ENCODE measurements at regions not wholly inside any gene's neighbourhood (a gene's known extent, or its start where the extent isn't known, plus 50 kb on each side); places are given as distances from the start of the nearest gene placed in this dataset.

DNA sequence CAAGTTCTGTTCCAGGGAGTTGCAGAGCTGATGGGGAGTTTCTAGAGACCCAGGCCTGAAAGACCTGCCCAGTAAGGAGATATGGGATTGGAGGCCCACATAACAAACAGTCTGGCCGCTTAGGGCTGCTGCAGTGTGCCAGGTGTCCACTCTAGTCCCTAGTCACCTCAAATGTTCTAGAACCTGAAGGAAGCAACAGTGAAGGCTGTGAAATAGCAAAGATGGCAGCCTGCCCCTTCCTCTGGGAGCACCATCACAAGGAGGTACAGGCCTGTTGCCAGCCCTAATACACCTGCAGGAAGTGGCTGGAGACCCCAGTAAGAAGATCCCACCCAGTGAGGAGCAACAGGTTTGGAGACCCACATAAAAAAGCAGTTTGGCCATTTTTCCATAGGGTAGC, 783.8 kb upstream of the EDIL3 start:
- 82% methylated on average over 1 of the region's 1 CpG; no CpG with 5 or more reads in 1 of the 2 experiments for WGBS, 2 experiments (ENCODE audit: insufficient coverage in 1 of 2, insufficient read length in 1 of 2)
- Mint-ChIP-seq H3K4me3 (no peak overlapping the region), H3K4me1 (peaks cover 7% of the 10 kb centered on the region)

DNA sequence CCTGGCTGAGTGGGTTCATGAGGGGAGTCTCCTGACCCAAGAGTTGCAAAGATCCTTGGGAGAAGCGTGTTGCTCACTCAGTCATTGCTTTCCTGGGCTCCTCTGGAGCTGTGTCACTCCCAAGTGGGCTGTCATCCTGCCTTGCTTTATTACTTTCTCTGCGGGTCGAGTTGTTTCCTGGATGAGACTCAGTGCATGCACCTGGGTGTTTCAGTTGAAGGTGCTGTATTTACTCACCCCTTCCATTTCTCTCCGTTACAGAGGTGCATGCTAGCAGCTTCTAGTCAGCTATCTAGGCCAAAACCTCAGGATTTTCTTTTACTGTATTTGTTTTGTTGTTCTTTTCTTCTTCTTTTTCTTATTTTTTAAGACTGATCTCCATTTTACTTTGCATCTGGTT, 785.5 kb upstream of the EDIL3 start:
- Mint-ChIP-seq H3K27ac (no peak overlapping the region), H3K27me3 (ENCODE audit: insufficient read depth) (no peaks in the 10 kb centered on the region), H3K4me3 (no peak overlapping the region), H3K4me1 (peaks cover 7% of the 10 kb centered on the region), H3K36me3 (ENCODE audit: low read depth) (no peaks in the 10 kb centered on the region), H3K9me3 (peaks cover 3% of the 10 kb centered on the region)
- no peaks in the 10 kb centered on the region for H3K36me3 ChIP-seq (ENCODE audit: control insufficient read depth, insufficient read depth, low read length)
- no peaks in the 10 kb centered on the region for H3K4me1 ChIP-seq (ENCODE audit: control insufficient read depth, insufficient read depth, low read length)
- no peak overlapping the region for H3K9ac ChIP-seq (ENCODE audit: extremely low read depth, low read length, poor library complexity, severe bottlenecking)
- TF ChIP-seq, protein P1, sequence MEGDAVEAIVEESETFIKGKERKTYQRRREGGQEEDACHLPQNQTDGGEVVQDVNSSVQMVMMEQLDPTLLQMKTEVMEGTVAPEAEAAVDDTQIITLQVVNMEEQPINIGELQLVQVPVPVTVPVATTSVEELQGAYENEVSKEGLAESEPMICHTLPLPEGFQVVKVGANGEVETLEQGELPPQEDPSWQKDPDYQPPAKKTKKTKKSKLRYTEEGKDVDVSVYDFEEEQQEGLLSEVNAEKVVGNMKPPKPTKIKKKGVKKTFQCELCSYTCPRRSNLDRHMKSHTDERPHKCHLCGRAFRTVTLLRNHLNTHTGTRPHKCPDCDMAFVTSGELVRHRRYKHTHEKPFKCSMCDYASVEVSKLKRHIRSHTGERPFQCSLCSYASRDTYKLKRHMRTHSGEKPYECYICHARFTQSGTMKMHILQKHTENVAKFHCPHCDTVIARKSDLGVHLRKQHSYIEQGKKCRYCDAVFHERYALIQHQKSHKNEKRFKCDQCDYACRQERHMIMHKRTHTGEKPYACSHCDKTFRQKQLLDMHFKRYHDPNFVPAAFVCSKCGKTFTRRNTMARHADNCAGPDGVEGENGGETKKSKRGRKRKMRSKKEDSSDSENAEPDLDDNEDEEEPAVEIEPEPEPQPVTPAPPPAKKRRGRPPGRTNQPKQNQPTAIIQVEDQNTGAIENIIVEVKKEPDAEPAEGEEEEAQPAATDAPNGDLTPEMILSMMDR (conservative IDR thresholded peaks at IDR 0.05): no peak
- no peak overlapping the region for H3K4me3 ChIP-seq (ENCODE audit: low read length)
- H3K27me3 ChIP-seq (ENCODE audit: control insufficient read depth, insufficient read depth, low read length, poor library complexity, severe bottlenecking): no peaks in the 10 kb centered on the region
- H3K9me3 ChIP-seq (ENCODE audit: control insufficient read depth, low read length): no peaks in the 10 kb centered on the region
- 78 to 91% methylated on average over 4 of the region's 4 CpGs for WGBS, 2 experiments (ENCODE audit: insufficient coverage in 1 of 2, insufficient read length in 1 of 2)
- DNase-seq: no peak
- H3K27ac ChIP-seq (ENCODE audit: low read depth, low read length): no peak overlapping the region

More for the DNA sequence above, 783.8 kb upstream of the EDIL3 start:
- TF ChIP-seq, protein P1 (conservative IDR thresholded peaks at IDR 0.05): no peak
- Histone ChIP-seq H3K9me3 (ENCODE audit: control insufficient read depth, low read length) (no peaks in the 10 kb centered on the region), H3K9ac (ENCODE audit: extremely low read depth, low read length, poor library complexity, severe bottlenecking) (no peak overlapping the region), H3K27ac (ENCODE audit: low read depth, low read length) (no peak overlapping the region), H3K27me3 (ENCODE audit: control insufficient read depth, insufficient read depth, low read length, poor library complexity, severe bottlenecking) (no peaks in the 10 kb centered on the region), H3K36me3 (ENCODE audit: control insufficient read depth, insufficient read depth, low read length) (no peaks in the 10 kb centered on the region), H3K4me1 (ENCODE audit: control insufficient read depth, insufficient read depth, low read length) (no peaks in the 10 kb centered on the region), H3K4me3 (ENCODE audit: low read length) (no peak overlapping the region)
- no peaks in the 10 kb centered on the region for H3K27me3 Mint-ChIP-seq (ENCODE audit: insufficient read depth)
- H3K9me3 Mint-ChIP-seq: peaks cover 3% of the 10 kb centered on the region
- no peak overlapping the region for H3K27ac Mint-ChIP-seq
- DNase-seq: no peak
- no peaks in the 10 kb centered on the region for H3K36me3 Mint-ChIP-seq (ENCODE audit: low read depth)

DNA sequence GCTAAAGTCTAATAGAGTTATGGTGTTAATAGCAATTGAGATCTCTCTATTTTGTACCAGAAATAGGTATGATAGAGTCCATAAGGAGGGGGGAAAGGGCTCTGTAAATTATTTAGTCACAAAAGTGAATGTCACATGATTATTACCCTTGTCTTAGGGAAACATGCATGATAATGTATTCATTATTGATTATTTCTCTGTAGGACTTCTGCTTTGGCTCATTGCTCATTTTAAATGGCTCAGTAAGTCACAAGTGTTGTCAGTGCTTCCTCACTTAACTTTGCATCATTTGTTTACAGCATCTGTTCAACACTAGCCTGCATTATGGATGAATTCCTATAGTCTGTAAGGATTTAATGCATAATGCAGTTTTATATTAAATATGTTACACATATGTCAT, 788.8 kb upstream of the EDIL3 start:
- TF ChIP-seq, protein P1 (conservative IDR thresholded peaks at IDR 0.05): no peak
- Histone ChIP-seq H3K36me3 (ENCODE audit: control insufficient read depth, insufficient read depth, low read length) (no peaks in the 10 kb centered on the region), H3K9ac (ENCODE audit: extremely low read depth, low read length, poor library complexity, severe bottlenecking) (no peak overlapping the region), H3K4me3 (ENCODE audit: low read length) (no peak overlapping the region), H3K27me3 (ENCODE audit: control insufficient read depth, insufficient read depth, low read length, poor library complexity, severe bottlenecking) (no peaks in the 10 kb centered on the region), H3K9me3 (ENCODE audit: control insufficient read depth, low read length) (no peaks in the 10 kb centered on the region), H3K4me1 (ENCODE audit: control insufficient read depth, insufficient read depth, low read length) (no peaks in the 10 kb centered on the region), H3K27ac (ENCODE audit: low read depth, low read length) (no peak overlapping the region)
- Mint-ChIP-seq H3K9me3 (no peaks in the 10 kb centered on the region), H3K27me3 (ENCODE audit: insufficient read depth) (no peaks in the 10 kb centered on the region), H3K4me1 (no peaks in the 10 kb centered on the region), H3K27ac (no peak overlapping the region), H3K36me3 (ENCODE audit: low read depth) (no peaks in the 10 kb centered on the region), H3K4me3 (no peak overlapping the region)
- DNase-seq: no peak
